Activated CD4-positive, alpha-beta T cell treated with anti-CD3 and anti-CD28 coated beads for 48 hours (primary cell): ENCODE measurements at regions not wholly inside any gene's neighbourhood (a gene's known extent, or its start where the extent isn't known, plus 50 kb on each side); places are given as distances from the start of the nearest gene placed in this dataset.

Experiments
- DNase-seq: peaks from one replicate; pipeline ENCODE4 v3.0.0-alpha.2; 2020

DNA sequence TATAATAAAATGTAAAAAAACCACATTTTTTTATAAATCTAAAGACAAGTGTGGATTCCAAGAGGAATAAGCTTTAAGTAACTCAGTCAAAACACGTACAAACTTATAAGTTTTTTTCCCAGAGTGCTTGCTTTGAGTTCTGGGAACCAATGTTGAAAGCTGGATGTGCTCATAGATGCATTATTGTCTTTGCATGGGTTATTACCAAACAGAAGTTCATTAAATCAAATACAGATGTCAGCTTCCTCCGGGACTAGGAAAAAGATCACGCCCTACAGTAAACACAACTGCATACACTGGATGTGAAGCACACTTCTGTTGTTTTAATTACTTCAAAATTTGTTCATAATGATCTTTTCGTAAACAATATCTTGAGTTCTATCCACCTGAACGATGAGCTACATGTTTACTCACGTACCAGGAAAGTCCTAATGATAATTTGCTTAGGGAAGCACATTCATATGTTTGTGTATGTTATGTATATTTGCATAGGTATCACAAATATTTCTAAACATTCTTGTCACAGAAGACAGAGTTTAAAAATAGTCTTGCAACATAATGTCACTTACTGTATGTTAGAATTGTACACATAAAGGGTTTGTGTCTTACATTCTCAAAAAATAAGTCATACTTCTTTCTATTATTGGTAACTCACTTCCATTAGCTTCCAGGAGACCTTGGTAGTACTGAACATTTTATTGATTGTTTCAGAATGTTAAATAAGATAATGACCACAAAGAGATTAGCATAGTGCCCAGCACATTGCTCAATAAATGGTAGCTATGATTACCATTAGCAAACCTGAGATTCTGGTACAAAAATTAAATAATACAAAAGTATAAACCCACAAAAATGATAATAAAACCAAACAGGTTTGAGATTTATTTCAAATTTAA, 427.4 kb downstream of the CETN3 start:
- DNase-seq, result no peak

DNA sequence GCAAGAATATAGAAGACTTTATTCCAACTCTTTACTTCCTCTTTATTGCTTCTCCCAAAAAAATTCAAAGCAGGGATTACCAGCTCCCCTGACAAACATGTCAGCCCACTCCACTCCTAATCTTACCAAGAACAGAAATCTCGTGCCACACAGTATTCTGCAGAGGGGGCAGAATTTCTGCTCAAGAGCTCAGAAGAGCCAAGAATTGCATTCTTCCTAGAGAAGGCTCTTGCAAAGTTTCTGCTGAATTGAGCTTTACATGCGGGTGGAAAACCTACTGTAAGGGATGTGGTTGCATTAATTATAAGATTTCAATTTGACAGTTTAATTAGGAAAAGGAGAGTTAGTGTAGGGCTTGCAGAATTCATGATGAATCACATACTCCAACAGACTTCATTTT, 428.5 kb downstream of the CETN3 start:
- no peak for DNase-seq

DNA sequence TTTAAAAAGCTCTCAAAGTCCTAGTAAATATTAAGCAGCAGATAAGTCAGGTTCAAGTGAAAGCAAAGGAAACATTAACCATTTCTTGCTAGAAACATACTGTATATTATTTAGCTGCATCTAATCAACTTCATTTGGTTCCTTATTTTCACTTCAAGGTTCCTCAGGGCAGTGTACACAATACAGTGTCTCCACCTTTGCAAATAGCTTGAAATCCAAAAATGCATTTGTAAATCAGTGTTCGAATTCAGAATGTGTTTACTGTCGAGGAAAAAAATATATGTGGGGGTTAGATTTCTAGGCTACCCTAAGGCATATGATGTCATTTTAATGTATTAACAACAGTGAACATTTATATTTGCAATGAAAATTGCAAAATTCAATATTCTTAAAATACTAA, 436.0 kb downstream of the CETN3 start:
- no peak for DNase-seq

DNA sequence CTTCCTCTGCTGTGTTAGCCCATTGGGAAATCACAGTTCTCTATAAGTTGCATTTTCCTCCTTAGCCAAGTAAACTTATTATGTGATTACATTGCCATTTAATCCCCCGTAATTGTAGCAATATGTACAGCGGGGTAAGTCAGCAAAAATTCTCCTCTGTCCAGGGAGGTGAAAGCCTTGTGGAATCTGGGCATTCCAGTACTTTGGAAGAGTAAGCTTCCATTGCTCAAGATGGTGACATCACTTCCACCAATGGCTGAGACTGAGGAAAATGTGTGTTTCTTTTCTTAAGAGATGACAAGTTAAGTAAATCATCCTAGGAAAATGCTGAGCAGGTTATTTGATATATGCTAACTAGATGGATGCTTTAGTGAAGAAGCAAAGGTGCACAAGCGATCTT, 436.7 kb downstream of the CETN3 start:
- DNase-seq, result no peak

DNA sequence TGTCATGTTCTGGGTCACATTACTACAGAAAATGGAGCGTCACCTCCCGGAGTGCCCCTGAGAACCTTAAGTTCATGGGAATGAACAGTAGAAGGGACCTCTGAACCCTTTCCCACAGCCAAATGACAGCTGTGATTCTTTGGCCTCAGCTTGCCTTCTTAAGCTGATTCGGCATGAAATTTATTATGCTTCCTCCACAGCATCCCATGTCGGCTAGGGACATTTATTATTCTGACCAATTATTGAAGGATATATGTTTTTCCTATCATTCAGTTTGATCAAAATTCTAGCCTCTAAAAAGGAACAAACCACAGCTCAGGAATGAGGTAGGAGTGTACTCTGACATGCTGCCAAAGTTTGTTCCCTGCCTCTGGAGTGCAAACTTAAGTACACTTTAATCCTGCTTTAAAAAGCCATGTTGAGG, 440.6 kb downstream of the CETN3 start:
- no peak for DNase-seq

DNA sequence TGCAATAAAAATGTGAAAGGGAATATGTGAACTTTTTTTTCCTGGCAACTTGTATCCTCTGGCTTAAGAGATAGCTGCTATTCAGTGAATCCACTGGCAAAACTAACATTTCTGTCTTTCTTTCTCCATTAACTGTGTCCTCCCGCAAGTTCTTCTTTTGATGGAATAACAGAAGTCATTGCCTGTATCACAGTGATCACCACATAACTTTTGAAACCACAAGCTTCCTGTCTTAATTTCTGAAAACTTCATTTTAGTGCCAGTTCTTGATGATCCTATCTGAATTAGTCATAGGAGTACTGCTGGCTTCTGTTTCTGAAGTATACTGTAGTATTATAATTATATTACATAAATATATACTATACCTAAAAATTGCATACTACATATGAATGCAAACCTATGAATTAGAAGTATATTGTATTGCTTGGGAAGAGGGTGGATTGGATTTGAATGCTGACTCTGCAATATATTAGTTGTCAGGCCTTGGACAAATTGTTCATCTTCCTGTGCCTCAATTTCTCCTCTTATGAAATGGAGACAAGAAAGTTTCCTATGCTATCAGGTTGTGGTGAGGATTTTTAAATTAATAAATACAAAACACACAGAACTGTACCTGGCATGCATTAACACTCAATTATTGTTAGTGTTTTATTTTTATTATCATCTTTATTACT, 441.6 kb downstream of the CETN3 start:
- no peak for DNase-seq

DNA sequence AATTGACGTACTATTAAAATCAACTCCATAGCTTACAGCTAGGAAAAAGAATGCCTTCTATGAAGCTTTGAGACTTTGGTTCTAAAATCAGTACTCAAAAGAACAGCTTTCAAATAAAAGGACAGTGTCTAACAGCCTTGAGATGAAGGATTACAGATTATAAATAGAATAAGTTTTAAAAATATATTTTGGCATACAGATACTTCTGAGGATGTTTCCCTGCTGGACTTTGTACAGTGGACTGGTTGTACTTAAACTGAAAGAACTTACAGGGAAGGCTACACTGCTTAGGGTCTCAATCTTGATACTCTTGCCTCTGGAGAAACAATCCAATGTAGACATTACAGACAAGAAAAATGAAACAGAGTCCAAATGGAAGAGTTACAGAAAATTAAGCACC, 452.7 kb downstream of the CETN3 start:
- no peak for DNase-seq

DNA sequence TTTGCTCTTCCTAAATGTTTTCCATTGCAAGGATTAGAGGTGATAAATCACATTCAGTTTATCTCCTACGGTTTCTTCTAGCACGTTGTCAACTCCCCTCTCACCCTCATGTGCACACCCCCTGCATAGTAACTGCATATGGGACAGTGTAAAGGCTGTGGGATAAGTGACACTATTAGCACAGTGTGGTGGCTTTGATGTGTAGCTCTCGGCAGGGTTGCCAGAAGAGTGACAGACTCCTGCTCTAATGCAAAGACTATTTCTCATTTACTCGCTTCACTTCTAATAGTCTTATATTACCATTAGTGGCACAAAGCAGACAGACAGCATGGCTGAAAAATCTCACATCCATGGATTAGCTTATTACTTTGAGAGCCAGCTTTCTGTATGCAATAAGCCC, 454.6 kb downstream of the CETN3 start:
- no peak for DNase-seq

DNA sequence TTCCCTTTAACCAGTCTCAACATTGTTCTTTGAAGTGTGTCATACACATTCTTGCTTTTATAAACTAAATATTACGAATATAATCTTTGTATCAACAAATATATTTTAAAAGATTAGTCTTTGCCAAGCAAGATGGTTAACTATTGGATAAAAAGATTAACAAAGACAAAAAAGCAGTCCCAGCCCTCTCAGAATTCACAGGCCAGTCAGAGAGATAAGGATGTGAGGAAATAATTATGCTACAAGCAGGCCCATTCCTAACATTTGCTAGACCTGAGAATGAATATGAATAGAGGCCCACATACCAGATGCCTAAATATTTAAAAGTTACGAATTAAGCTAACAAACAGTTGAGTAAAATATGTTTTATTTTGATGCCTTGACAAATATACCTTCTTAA, 457.7 kb downstream of the CETN3 start:
- no peak for DNase-seq

DNA sequence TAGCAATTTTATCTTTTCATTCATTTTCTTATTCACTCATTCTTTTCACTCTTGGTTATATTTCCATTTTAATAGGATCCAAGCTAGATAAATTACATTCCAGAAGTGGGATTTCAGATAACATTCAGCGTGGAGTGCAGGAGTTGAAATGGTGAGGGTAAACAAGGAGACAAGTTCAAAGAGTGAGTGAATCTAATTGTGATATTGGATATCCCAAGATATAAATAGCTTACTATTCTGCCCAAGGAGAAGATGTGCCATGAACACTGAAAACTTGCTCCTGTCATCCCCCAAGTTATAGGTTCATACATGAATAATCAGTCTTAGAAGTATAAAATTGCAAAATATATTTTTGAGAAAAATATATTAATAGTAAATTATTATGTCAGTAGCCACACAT, 459.3 kb downstream of the CETN3 start:
- DNase-seq, result no peak

DNA sequence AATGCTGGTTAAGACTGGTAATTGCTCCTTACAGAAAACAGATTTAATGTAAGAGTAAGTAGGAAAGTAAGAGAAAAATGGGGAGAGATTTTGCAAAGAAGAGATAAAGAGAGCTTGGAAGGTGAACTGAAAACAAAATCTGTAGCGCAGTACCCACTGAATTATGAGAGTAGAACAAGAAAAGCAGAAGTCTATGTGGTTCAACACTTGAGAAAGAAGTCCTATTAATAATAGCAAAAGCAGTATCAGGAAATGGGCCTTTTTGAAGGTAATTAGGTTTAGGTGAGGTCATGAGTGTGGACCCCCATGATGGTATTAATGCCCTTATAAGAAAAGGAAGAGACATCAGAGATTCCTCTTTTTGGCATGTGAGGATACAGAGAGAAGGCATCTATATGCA, 460.6 kb downstream of the CETN3 start:
- no peak for DNase-seq

DNA sequence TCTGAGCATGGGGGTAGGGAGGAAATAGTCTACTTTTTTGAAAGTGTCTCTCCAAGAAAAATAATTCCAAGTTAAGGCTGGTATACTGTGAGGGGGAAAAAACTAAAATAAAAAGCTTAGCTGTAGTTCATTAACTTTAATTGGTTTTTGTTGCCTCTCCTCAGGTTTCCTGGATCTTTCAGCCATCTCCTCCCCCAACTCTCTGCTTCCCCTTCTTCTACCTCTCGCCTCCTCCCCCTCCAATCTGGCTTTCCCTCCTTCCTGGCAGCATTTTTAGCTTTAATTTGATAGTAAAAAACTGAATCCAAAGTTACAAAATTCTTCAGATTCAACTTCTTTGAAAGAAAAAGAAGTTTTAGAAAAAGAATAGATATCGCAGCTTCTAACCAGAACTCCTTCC, 462.6 kb downstream of the CETN3 start:
- DNase-seq, result no peak

DNA sequence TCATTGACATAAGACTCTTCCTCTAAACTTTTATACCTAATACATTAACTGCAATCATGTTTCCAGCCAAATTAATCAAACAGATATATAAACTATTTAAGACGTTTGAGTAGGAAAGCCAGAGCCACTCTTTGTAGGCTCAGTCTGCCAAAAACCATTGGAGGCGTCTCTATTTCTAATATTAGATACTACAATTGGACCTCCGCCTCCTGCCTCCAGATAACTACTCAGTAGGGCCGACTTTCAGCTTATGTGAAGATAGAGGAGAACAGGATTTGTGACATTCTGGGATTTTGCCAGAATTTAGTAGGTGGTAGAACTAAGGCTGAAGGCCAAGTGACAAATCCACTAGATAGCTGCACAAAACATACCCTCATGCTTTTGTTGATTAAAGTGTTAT, 463.0 kb downstream of the CETN3 start:
- DNase-seq, result no peak

DNA sequence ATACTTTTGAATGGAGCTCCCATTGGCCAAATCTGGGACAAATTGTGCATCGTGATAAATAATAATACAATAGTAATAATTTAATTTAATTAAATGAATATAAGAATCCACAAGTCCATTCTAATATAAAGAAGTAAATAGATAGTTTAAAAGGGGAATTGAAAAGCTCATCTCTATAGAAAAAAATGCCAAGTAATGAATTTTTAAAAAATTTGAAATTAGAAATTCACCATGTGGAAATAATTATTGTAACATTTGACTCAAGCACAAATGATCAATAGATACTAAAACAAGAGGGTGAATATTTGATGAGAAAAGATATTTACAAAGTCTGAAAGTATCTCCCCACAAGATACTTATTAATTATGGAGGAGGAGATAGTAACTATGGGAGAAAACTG, 467.4 kb downstream of the CETN3 start:
- DNase-seq, result no peak

DNA sequence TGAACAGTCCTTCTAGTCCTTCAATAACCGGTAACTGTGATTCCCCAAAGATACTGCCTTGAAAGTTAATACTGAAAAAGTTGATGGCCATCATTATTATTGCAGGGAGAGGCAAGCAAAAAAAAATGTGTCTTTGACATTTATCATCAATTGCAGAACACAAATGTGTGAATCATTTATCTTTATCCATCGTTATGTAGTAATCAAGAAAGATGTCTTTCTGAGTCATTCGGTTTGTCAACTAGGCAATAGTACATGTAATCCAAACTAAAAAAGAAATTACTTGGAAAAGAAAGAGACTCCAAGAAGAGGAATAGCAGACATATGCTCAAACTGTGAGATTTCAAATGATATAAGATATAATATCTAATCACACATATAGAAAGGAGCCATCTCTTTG, 473.0 kb downstream of the CETN3 start:
- DNase-seq, result no peak

DNA sequence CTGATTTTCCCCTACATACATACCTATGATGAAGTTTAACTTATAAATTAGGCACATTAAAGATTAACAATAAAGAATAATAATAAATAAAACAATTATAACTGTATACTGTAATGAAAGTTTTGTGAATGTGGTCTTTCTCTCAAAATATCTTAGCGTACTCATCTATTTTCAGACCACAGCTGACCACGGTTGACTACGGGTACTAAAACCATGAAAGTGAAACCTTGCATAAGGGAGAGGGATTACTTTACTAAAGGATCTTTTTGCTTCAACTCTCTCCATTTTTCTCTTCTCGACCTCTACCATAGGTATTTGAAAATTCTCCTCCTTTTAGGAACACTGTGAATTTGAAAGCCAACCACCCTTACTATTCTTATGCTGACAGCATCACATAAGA, 475.5 kb downstream of the CETN3 start:
- no peak for DNase-seq

DNA sequence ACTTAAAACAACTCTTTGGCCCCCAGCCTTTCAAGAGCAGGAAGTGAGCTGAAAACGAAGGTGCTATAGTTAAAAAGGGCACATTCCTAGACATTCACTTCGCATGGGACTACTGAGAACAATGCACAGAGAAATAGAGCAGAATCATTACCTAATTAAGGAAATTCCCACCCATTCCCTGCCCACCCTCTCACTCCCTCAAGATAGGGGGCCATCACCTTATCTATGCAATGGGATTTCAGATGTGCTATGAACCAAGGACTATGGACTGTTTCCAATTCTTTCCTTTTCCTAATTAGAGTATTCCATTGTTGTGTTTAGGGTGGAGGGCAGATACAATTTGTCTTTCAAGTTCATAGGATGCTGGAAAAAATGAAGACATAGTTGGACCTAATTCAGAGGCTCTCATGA, 476.8 kb downstream of the CETN3 start:
- DNase-seq, result no peak

DNA sequence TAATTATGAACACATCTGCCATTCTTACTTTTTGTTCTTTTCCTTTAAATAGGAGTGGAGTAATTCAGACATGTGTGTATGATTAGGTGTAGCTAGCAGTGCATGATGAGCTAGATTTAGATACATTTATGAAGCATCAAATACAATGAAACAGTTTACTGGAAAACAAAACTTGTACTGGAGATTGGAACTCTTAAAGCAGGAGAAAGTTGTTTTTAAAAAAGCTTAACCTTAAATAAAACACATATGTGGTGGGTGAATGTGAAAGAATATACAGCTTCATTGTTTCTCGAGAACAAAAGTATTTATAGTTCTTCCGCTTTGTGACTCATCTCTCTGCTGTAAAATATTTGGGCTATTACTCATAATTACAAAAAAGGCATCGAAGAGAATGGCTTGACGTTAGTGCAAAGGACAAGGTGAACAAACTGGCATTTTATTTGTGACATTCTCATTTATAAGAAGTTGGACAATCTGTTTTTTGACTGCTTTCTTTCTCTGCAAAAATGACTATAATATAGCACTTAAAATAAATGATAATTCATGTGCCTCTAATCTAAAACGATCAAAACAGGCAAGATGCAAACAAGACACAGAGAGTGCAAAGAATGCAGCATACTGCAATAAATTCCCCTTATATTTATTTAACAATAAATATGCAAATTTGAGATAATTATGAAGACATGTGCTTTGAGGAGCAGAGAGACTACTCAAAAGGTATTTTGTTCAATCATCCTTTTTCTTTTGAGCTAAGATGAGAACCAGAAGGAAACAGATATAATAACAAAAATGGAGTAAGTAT, 478.8 kb downstream of the CETN3 start:
- DNase-seq, result no peak

DNA sequence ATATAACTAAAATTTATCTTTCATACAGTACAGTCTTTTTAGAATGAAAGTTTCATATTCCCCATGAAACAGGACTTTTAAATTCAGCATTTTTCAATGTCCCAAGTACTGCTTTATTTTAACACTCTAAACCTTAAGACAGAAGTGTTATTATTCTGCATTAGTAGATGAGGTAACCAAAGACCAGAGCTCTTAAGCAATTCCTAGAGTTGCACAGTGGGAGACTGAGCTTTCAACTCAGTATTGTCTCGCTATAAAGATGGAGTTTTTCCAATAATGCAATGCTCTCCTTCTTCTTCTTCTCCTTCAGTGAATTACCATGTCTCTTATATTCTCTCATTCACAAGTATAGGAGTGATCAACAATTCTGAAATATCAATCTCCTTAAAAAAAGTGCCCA, 479.7 kb downstream of the CETN3 start:
- no peak for DNase-seq

DNA sequence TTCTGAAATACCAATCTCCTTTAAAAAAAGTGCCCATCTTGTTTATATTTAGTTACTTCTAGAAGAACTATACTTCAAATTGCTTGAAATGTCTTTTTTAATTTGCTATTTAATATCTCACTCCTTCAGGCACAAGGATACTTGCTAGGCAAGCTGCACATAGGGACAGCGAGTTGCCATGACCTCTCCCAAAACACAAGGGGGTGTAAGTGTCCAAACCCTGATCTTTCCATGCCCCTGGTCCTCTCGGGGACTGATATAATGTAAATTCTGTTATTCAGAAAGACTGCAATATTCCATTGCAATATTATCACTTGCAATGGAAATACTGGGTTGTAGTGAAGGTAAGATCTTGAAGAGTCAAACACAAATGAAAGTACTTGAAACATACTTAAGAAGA, 480.4 kb downstream of the CETN3 start:
- DNase-seq, result no peak

DNA sequence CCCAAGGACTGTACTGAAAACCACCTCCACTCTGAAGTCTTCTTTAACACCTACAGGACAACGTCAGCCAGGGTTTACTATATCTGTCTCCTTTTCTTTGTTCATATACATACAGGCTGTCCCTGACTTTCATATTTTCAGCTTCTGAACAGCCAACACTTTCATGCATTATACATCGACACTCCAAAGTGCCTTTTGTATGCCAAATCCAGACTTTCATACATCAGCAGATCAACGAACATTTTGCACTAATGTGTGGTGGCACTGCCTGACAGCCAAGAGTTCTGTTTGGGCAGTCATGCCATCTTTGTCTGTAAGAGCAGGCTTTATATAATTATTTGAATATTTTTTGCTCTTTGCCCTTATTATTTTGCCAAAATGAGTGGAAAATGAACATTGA, 487.4 kb downstream of the CETN3 start:
- no peak for DNase-seq

DNA sequence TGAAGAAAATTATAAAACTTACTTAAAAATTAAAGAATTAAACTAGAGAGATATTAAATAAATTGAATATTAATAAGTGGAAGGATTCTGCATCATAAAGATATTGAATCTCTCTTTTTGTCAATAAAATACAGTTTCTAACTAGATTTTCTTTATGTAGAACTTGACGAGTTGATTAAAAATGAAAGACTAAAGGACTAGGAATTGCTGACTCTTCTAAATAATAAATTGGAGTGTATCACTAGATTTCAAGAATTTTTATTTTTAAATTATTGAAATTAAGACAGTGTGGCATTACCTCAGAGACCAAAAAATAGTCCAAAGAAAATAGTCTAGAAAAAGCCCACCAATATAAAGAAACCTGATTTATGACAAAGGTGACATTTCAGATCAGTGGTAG, 492.4 kb downstream of the CETN3 start:
- no peak for DNase-seq

DNA sequence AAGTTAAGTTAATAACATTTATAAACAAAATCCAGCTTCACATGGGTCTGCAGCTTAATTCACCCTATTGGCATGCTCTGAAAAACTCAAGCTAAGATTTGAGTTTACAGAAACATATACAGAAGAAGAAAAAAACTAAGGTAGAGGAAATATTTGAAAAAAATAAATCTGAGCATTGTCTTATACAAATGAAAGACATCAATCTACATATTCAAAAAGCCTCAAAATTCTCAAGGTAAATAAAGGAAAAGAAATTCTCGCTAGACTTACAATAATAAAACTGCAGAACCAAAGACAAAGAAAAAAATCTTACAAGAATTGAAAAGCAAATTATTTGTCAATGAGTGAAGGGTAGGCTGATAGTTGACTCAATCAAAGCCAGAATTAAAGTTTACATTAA, 493.4 kb downstream of the CETN3 start:
- DNase-seq, result no peak

DNA sequence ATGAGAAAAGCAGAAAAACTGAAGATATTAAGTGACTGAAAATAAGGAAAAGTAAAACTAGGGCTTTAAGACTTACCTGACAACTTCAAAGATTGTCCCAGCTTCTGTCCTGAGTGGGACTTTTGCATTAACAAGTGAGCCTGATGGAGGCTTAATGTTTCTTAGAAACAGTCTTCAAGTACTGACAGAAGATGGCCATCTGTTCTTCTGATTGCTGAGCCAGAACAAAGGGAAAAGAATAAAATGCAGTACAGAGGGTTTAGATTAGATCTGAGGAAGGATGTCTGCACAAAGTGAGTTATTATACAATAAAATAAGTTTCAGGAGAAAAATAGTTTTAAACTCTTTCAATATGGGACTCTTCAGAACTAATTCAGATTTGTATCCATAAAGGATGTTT, 500.7 kb downstream of the CETN3 start:
- no peak for DNase-seq
